Tibial nerve (tissue), 4 donors: ENCODE measurements at regions not wholly inside any gene's neighbourhood (a gene's known extent, or its start where the extent isn't known, plus 50 kb on each side); places are given as distances from the start of the nearest gene placed in this dataset.

Experiments
- DNase-seq, 2 donors: peaks; one replicate each; pipeline ENCODE4 v3.0.0-alpha.2; 2019; ENCODE audit warnings: low spot score in 2 of 2
- H3K27ac ChIP-seq, 4 donors: fragments of 200-600 bp; sonication (generic) in 3 of 4; one replicate each; pipeline ENCODE4 v1.5.1; 2017 to 2019; ENCODE audit warnings: mild to moderate bottlenecking in 1 of 4
- H3K27me3 ChIP-seq, 2 donors: fragments of 200-600 bp; sonication (generic) in 1 of 2; one replicate each; pipeline versions ENCODE4 v1.5.1 to v1.6.0; 2017 to 2019
- H3K36me3 ChIP-seq, 3 donors: fragments of 200-600 bp; sonication (generic); one replicate each; pipeline ENCODE4 v1.5.1; 2018 to 2019
- H3K4me1 ChIP-seq, 4 donors: fragments of 200-600 bp; sonication (generic) in 3 of 4; one replicate each; pipeline ENCODE4 v1.5.1; 2017 to 2019
- H3K4me3 ChIP-seq, 4 donors: fragments of 200-600 bp; sonication (generic) in 3 of 4; one replicate each; pipeline ENCODE4 v1.5.1; 2017 to 2019; ENCODE audit warnings: mild to moderate bottlenecking in 1 of 4, moderate library complexity in 1 of 4
- H3K9me3 ChIP-seq, 4 donors: fragments of 200-600 bp; sonication (generic) in 3 of 4; one replicate each; pipeline ENCODE4 v1.5.1; 2017 to 2019
- CTCF ChIP-seq, 5 experiments: fragments of 200-600 bp in 3 of 5; fragments of 450-650 bp in 2 of 5; sonication (generic) in 3 of 5; IDR thresholded peaks; one replicate each; pipeline ENCODE4 v1.5.1; 2016 to 2019; ENCODE audit warnings: antibody characterized with exemption in 5 of 5, mild to moderate bottlenecking in 3 of 5, moderate library complexity in 2 of 5
- EP300 ChIP-seq, 2 donors: sonication (generic); formaldehyde crosslinking; IDR thresholded peaks; one replicate each; pipeline ENCODE4 v1.6.1; 2017; ENCODE audit warnings: antibody characterized with exemption in 2 of 2, mild to moderate bottlenecking in 1 of 2
- POLR2A ChIP-seq, 2 donors: fragments of 450-650 bp; IDR thresholded peaks; one replicate each; pipeline ENCODE4 v1.6.1; 2017; ENCODE audit warnings: antibody characterized with exemption in 2 of 2, mild to moderate bottlenecking in 2 of 2, moderate library complexity in 2 of 2
- WGBS, 2 donors: methylation state at CpG; one replicate each; pipeline ENCODE4 v1.1.5; 2018; 5-methylcytosine and 5-hydroxymethylcytosine counted together

DNA sequence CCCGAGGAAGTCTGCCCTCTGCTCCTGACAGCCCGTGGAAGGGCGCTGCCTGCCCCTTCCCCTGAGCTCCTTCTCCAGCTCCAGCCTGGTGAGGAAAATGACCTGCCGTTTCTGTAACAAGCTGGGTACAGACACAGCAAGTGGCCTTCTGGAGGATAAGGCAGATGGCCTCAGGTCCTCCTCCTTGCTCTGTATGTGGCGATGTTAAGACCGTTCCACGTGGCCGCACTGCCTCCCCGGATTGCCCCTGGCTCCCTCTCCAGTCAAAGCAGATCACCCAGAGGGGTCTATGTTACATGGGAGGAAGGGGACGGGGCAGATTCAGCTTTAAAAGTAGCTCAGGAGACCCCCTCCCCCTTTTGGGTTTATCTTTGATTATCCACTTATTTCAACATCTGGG is 80.3 kb upstream of the GATB start:
- no peaks in the 10 kb centered on the region for H3K27me3 ChIP-seq
- H3K4me3 ChIP-seq: no peak overlapping the region
- H3K36me3 ChIP-seq: no peaks in the 10 kb centered on the region
- DNase-seq: no peak
- WGBS, 2 donors: 75 to 77% methylated on average over 10 of the region's 10 CpGs
- H3K9me3 ChIP-seq: no peaks in the 10 kb centered on the region
- H3K4me1 ChIP-seq: no peaks in the 10 kb centered on the region
- no peak for TF ChIP-seq CTCF (IDR thresholded peaks at IDR 0.05)
- TF ChIP-seq POLR2A (IDR thresholded peaks at IDR 0.05): no peak
- TF ChIP-seq EP300 (IDR thresholded peaks at IDR 0.05): no peak
- H3K27ac ChIP-seq: no peak overlapping the region

DNA sequence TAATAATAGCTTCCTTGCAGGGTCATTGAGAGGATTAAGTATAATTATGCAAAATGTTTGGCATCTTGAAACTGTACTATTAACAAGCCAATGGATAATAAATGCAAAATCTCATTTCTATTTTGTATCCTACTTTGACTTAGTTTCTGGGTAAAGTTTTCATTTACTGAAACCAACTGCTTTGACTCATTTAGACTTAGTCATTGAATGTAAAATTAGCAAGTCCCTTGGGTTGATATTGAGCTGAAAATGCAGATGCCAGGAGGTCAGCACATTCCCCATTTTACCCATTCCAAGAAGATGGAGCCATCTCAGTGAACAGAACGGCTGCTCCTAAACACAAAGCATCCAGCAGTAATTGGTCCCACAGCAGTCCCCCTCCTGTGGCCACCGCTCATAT is 74.7 kb upstream of the GATB start:
- no peak overlapping the region for H3K4me3 ChIP-seq
- no peaks in the 10 kb centered on the region for H3K9me3 ChIP-seq
- no peak for DNase-seq
- no peak for TF ChIP-seq POLR2A (IDR thresholded peaks at IDR 0.05)
- TF ChIP-seq CTCF (IDR thresholded peaks at IDR 0.05): no peak
- TF ChIP-seq EP300 (IDR thresholded peaks at IDR 0.05): no peak
- H3K36me3 ChIP-seq: no peaks in the 10 kb centered on the region
- 89 to 91% methylated on average over 2 of the region's 2 CpGs for WGBS, 2 donors
- no peak overlapping the region for H3K27ac ChIP-seq
- H3K27me3 ChIP-seq: no peaks in the 10 kb centered on the region
- H3K4me1 ChIP-seq: no peaks in the 10 kb centered on the region

DNA sequence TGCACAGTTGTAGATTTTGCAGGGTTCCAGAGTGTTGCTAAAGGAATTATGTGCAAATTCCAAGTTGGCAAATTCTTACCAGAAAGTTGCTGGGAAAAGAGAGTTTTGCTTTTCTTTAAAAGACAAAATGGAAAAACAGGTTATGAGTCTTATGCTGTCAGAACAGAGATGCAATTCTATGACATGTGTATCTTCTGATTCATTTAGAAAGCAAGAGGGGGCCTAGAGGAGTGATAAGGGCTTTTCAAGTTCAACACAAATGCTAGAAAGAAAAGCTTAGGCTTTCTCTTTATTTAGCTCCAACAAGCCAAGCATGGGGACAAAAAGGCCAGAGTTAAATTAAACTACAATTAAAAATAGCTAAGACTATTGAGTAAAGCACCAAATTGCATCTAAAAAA is 72.4 kb upstream of the GATB start:
- Histone ChIP-seq H3K27me3 (no peaks in the 10 kb centered on the region), H3K4me3 (no peak overlapping the region), H3K36me3 (no peaks in the 10 kb centered on the region), H3K9me3 (no peaks in the 10 kb centered on the region), H3K4me1 (no peaks in the 10 kb centered on the region), H3K27ac (no peak overlapping the region)
- no peak for TF ChIP-seq POLR2A (IDR thresholded peaks at IDR 0.05)
- TF ChIP-seq EP300 (IDR thresholded peaks at IDR 0.05): no peak
- no peak for TF ChIP-seq CTCF (IDR thresholded peaks at IDR 0.05)
- no peak for DNase-seq

DNA sequence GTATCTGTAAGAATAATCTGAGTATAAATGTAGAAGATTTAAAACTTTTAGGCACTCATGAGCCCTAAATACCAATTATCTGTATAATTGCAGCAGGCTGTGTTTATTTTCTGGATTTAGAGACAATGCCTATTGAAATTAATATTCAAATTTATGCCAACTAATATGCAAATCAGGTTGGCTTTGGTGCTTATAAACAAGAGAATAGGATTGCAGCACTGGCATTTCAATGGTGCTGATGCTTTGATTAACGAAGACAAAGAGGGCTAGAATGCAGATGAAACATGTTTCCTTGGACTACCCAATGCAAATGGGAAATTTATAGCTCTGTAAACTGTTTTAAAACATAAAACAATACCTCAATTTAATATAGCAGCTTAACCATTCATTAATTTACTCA is 70.7 kb upstream of the GATB start:
- Histone ChIP-seq H3K36me3 (no peaks in the 10 kb centered on the region), H3K9me3 (peaks cover 0 to 4% (median 0%) of the 10 kb centered on the region in 4 donors), H3K27me3 (no peaks in the 10 kb centered on the region), H3K4me3 (no peak overlapping the region), H3K4me1 (no peaks in the 10 kb centered on the region), H3K27ac (no peak overlapping the region)
- 68 to 76% methylated on average over 1 of the region's 1 CpG for whole genome bisulfite sequencing, 2 donors
- TF ChIP-seq POLR2A (IDR thresholded peaks at IDR 0.05) (no peak), CTCF (IDR thresholded peaks at IDR 0.05) (no peak), EP300 (IDR thresholded peaks at IDR 0.05) (no peak)
- DNase-seq: no peak

- Histone ChIP-seq H3K4me1 (no peaks in the 10 kb centered on the region), H3K4me3 (no peak overlapping the region), H3K9me3 (peaks cover 0 to 13% (median 0%) of the 10 kb centered on the region in 4 donors), H3K36me3 (no peaks in the 10 kb centered on the region), H3K27ac (no peak overlapping the region), H3K27me3 (no peaks in the 10 kb centered on the region)
- TF ChIP-seq POLR2A (IDR thresholded peaks at IDR 0.05) (no peak), CTCF (IDR thresholded peaks at IDR 0.05) (no peak), EP300 (IDR thresholded peaks at IDR 0.05) (no peak)
- DNase-seq: no peak
- WGBS, 2 donors: 76 to 78% methylated on average over 3 of the region's 3 CpGs
Observed at GRCh38 chr4:151830168-151830567, 69.4 kb upstream of the GATB start.
